Osteocyte (in vitro differentiated cells): ENCODE measurements at regions not wholly inside any gene's neighbourhood (a gene's known extent, or its start where the extent isn't known, plus 50 kb on each side); places are given as distances from the start of the nearest gene placed in this dataset.

Source experiments
- DNase-seq: peaks from one replicate; pipeline ENCODE4 v3.0.0; 2021; ENCODE audit warnings: mixed read lengths; ENCODE audit not compliant: unreplicated experiment; ENCODE audit errors: extremely low spot score
- H3K27ac Mint-ChIP-seq: one replicate; pipeline ENCODE4 v1.8.0; 2021; ENCODE audit warnings: mild to moderate bottlenecking, mixed read lengths; ENCODE audit not compliant: unreplicated experiment
- H3K27me3 Mint-ChIP-seq: one replicate; pipeline ENCODE4 v1.8.0; 2021; ENCODE audit warnings: mixed read lengths; ENCODE audit not compliant: unreplicated experiment
- H3K36me3 Mint-ChIP-seq: one replicate; pipeline ENCODE4 v1.8.0; 2021; ENCODE audit warnings: mixed read lengths; ENCODE audit not compliant: unreplicated experiment
- H3K4me1 Mint-ChIP-seq: one replicate; pipeline ENCODE4 v1.8.0; 2021; ENCODE audit warnings: mixed read lengths; ENCODE audit not compliant: unreplicated experiment
- H3K4me3 Mint-ChIP-seq: one replicate; pipeline ENCODE4 v1.8.0; 2021; ENCODE audit warnings: mild to moderate bottlenecking, moderate library complexity, mixed read lengths; ENCODE audit not compliant: unreplicated experiment
- H3K9me3 Mint-ChIP-seq: one replicate; pipeline ENCODE4 v1.8.0; 2021; ENCODE audit warnings: mixed read lengths; ENCODE audit not compliant: unreplicated experiment
- TF ChIP-seq, protein P1 (sequence below): fragments of 200-600 bp; sonication (generic); IDR thresholded peaks from 2 replicates; pipeline ENCODE4 v1.5.0; 2021; ENCODE audit warnings: antibody characterized with exemption, mild to moderate bottlenecking, moderate library complexity

GRCh38 chr12:67794161-67794560, 145.6 kb downstream of the DYRK2 start:
- H3K9me3 Mint-ChIP-seq, result peaks cover 10% of the 10 kb centered on the region
- peaks cover 16% of the 10 kb centered on the region for H3K4me1 Mint-ChIP-seq
- H3K27ac Mint-ChIP-seq, result no peak overlapping the region
- no peaks in the 10 kb centered on the region for H3K36me3 Mint-ChIP-seq
- no peak for DNase-seq
- H3K27me3 Mint-ChIP-seq, result no peaks in the 10 kb centered on the region
- TF ChIP-seq, protein P1, sequence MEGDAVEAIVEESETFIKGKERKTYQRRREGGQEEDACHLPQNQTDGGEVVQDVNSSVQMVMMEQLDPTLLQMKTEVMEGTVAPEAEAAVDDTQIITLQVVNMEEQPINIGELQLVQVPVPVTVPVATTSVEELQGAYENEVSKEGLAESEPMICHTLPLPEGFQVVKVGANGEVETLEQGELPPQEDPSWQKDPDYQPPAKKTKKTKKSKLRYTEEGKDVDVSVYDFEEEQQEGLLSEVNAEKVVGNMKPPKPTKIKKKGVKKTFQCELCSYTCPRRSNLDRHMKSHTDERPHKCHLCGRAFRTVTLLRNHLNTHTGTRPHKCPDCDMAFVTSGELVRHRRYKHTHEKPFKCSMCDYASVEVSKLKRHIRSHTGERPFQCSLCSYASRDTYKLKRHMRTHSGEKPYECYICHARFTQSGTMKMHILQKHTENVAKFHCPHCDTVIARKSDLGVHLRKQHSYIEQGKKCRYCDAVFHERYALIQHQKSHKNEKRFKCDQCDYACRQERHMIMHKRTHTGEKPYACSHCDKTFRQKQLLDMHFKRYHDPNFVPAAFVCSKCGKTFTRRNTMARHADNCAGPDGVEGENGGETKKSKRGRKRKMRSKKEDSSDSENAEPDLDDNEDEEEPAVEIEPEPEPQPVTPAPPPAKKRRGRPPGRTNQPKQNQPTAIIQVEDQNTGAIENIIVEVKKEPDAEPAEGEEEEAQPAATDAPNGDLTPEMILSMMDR, result no peak
- no peak overlapping the region for H3K4me3 Mint-ChIP-seq

GRCh38 chr12:67795236-67795635, 146.7 kb downstream of the DYRK2 start:
- no peak for DNase-seq
- Mint-ChIP-seq H3K36me3 (no peaks in the 10 kb centered on the region), H3K27ac (no peak overlapping the region), H3K9me3 (peaks cover 10% of the 10 kb centered on the region), H3K4me3 (no peak overlapping the region), H3K4me1 (peaks cover 17% of the 10 kb centered on the region), H3K27me3 (no peaks in the 10 kb centered on the region)
- TF ChIP-seq, protein P1, result no peak

DNA sequence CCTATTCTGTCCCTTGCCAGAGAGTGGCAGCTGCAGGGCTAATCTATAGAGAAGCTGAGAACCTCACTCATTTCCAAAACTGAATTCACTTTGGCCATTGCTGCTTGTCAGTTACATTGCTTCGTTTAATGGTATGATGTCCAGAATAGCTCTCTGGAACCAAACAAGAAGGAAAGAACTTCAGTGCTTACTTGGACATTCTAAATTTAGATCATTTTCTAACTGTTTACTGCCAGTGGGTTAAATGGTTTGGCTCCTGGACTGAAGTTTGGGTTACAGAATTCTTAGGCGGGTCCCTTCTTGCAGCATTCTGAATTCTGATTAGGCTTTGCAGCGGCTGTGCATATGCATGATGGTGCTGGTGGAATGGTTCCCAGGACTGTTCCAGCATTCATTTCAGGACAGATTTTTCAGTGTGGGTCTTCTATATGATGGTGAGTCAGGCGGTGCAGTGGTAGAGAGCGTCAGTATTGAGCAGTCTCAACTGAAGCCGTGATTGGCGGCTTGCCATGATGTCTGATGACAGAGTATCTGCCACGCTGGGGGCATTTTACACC, 148.7 kb downstream of the DYRK2 start:
- H3K36me3 Mint-ChIP-seq, result no peaks in the 10 kb centered on the region
- H3K27ac Mint-ChIP-seq, result no peak overlapping the region
- TF ChIP-seq, protein P1, result no peak
- DNase-seq, result no peak
- no peaks in the 10 kb centered on the region for H3K27me3 Mint-ChIP-seq
- peaks cover 10% of the 10 kb centered on the region for H3K4me1 Mint-ChIP-seq
- no peak overlapping the region for H3K4me3 Mint-ChIP-seq
- H3K9me3 Mint-ChIP-seq, result no peaks in the 10 kb centered on the region

GRCh38 chr12:67797753-67798152, 149.2 kb downstream of the DYRK2 start:
- Mint-ChIP-seq H3K9me3 (no peaks in the 10 kb centered on the region), H3K27me3 (no peaks in the 10 kb centered on the region), H3K36me3 (no peaks in the 10 kb centered on the region), H3K27ac (no peak overlapping the region), H3K4me1 (peaks cover 10% of the 10 kb centered on the region), H3K4me3 (no peak overlapping the region)
- TF ChIP-seq, protein P1, result no peak
- no peak for DNase-seq

DNA sequence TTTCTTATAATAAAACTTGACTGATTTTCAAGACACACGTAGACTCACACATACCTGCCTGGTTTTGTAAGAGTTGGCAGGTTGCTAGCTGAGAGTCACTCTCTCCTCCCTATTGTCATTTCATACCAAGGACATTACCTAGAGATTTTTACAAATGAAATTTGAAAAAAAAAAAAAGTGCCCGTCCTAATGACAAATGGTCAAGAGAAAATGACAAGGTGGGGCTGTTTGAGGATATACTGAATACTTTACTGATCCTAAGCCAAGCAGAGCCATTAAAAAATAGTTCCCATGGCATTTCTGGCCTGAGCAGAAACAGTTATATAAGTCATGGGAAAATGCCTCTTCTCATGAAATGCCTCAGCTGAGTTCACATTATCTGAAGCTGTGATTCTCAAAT, 150.2 kb downstream of the DYRK2 start:
- H3K27me3 Mint-ChIP-seq, result no peaks in the 10 kb centered on the region
- TF ChIP-seq, protein P1, result no peak
- DNase-seq, result no peak
- H3K36me3 Mint-ChIP-seq, result no peaks in the 10 kb centered on the region
- H3K27ac Mint-ChIP-seq, result no peak overlapping the region
- H3K4me1 Mint-ChIP-seq, result peaks cover 10% of the 10 kb centered on the region
- H3K9me3 Mint-ChIP-seq, result no peaks in the 10 kb centered on the region
- H3K4me3 Mint-ChIP-seq, result no peak overlapping the region
